ENCODE measurements at regions not wholly inside any gene's neighbourhood (a gene's known extent, or its start where the extent isn't known, plus 50 kb on each side); places are given as distances from the start of the nearest gene placed in this dataset.

DNA sequence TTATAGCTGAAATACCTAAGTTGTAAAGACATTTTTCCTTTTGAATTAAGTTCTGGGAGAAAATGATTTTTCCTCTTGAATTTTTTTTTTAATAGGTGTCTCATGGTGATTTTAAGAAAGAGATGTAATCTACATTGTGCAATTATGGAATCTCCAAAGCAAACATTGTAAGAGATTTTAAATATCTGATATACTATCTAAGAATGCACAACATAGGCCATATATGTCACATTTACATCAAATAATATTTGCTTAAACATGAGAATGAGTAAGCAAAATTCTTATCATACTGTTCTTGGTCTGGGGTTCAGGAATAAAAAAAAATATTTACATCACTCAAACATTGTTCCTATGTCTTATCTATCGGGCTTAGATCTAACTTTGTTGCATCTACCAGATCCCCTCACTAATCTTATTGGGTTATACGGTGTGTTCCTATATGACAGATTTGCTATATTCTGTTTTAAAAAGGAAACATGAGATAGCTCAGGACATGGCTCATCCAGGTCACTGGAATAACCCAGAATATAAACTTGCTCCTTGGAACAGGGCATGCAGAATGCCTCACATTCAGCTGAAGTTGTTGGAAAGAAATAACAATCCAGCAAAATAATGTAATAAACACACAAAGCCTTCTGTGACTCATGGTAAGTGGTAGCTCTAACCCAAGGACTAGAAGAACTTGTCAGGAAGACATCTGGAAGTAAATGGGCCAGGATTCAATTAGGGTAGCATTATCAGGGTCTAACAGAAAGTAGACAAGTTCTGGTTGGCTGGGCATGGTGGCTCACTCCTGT lies 794.7 kb downstream of the IPMK start:
- TF ChIP-seq, protein P1, sequence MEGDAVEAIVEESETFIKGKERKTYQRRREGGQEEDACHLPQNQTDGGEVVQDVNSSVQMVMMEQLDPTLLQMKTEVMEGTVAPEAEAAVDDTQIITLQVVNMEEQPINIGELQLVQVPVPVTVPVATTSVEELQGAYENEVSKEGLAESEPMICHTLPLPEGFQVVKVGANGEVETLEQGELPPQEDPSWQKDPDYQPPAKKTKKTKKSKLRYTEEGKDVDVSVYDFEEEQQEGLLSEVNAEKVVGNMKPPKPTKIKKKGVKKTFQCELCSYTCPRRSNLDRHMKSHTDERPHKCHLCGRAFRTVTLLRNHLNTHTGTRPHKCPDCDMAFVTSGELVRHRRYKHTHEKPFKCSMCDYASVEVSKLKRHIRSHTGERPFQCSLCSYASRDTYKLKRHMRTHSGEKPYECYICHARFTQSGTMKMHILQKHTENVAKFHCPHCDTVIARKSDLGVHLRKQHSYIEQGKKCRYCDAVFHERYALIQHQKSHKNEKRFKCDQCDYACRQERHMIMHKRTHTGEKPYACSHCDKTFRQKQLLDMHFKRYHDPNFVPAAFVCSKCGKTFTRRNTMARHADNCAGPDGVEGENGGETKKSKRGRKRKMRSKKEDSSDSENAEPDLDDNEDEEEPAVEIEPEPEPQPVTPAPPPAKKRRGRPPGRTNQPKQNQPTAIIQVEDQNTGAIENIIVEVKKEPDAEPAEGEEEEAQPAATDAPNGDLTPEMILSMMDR (IDR thresholded peaks at IDR 0.05; ENCODE audit: low read depth, low read length) = no peak
- no peak for DNase-seq (ENCODE audit: low read depth in 2 of 2)
- no peak overlapping the region for H3K4me3 ChIP-seq (replicated peaks in 1 of 2; ENCODE audit: low read depth in 2 of 2, low read length in 2 of 2)

GRCh38 chr10:57468894-57469432 lies 798.7 kb downstream of the IPMK start:
- TF ChIP-seq, protein P1 (IDR thresholded peaks at IDR 0.05; ENCODE audit: low read depth, low read length) = no peak
- no peak overlapping the region for H3K4me3 ChIP-seq (replicated peaks in 1 of 2; ENCODE audit: low read depth in 2 of 2, low read length in 2 of 2)
- no peak for DNase-seq (ENCODE audit: low read depth in 2 of 2)

GRCh38 chr10:57465155-57465554 lies 802.5 kb downstream of the IPMK start:
- TF ChIP-seq, protein P1 (IDR thresholded peaks at IDR 0.05; ENCODE audit: low read depth, low read length) = no peak

GRCh38 chr10:57460540-57460939 lies 807.2 kb downstream of the IPMK start:
- no peak for DNase-seq (ENCODE audit: low read depth in 2 of 2)
- no peak overlapping the region for H3K4me3 ChIP-seq (replicated peaks in 1 of 2; ENCODE audit: low read depth in 2 of 2, low read length in 2 of 2)
- TF ChIP-seq, protein P1 (IDR thresholded peaks at IDR 0.05; ENCODE audit: low read depth, low read length) = no peak

More at GRCh38 chr10:57465155-57465554, 802.5 kb downstream of the IPMK start:
- DNase-seq (ENCODE audit: low read depth in 2 of 2) = no peak
- H3K4me3 ChIP-seq (replicated peaks in 1 of 2; ENCODE audit: low read depth in 2 of 2, low read length in 2 of 2) = no peak overlapping the region

DNA sequence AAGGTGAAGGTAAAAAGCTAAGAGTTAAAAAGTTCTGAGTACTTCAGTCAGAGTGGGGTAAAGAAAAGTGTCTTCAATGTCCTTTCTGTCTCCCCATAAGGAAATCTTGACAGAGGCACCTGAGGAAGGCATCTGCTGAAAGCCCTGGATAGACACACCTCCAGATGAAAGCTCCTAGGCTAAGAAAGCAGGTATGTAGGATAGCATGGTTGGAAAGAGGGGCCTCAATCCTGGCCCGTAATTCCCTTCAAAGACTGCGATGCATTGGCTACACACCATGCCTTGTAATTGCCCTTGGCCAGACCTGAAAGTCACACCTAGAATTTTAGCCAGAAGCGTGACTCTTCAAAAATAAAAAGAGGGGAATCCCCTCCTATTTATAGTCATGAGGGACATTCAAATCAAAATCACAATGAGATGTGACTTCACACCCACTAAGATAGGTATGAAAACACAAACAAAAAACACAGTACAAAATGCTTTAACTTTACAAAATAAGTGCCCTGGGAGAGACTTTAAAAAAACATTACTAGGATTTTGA lies 809.7 kb downstream of the IPMK start:
- no peak overlapping the region for H3K4me3 ChIP-seq (replicated peaks in 1 of 2; ENCODE audit: low read depth in 2 of 2, low read length in 2 of 2)
- DNase-seq (ENCODE audit: low read depth in 2 of 2) = no peak
- TF ChIP-seq, protein P1 (IDR thresholded peaks at IDR 0.05; ENCODE audit: low read depth, low read length) = no peak

- TF ChIP-seq, protein P1 (IDR thresholded peaks at IDR 0.05; ENCODE audit: low read depth, low read length) = no peak
- no peak for DNase-seq (ENCODE audit: low read depth in 2 of 2)
- no peak overlapping the region for H3K4me3 ChIP-seq (replicated peaks in 1 of 2; ENCODE audit: low read depth in 2 of 2, low read length in 2 of 2)
Measured at GRCh38 chr10:57430376-57430775, 837.3 kb downstream of the IPMK start.
